Fibroblast of villous mesenchyme (primary cell): ENCODE measurements at regions not wholly inside any gene's neighbourhood (a gene's known extent, or its start where the extent isn't known, plus 50 kb on each side); places are given as distances from the start of the nearest gene placed in this dataset.

Experiments used
- DNase-seq: peaks from one replicate; pipeline ENCODE4 v3.0.0-alpha.2; 2010; ENCODE audit warnings: low read depth
- H3K4me3 ChIP-seq: 2 replicates; pipeline ENCODE4 v1.5.1; 2011; ENCODE audit warnings: low read depth, mild to moderate bottlenecking, low read length
- CTCF ChIP-seq: IDR thresholded peaks from 2 replicates; pipeline ENCODE4 v1.5.1; 2012; ENCODE audit warnings: low read depth, mild to moderate bottlenecking, low read length; ENCODE audit not compliant: insufficient read depth

- TF ChIP-seq CTCF, result no peak
- no peak overlapping the region for H3K4me3 ChIP-seq
- no peak for DNase-seq
These were observed 1582.1 kb upstream of the SLC10A2 start for GRCh38 chr13:104648291-104648690.

- no peak overlapping the region for H3K4me3 ChIP-seq
- no peak for DNase-seq
- no peak for TF ChIP-seq CTCF
These were observed 1579.6 kb upstream of the SLC10A2 start for GRCh38 chr13:104645786-104646185.

DNA sequence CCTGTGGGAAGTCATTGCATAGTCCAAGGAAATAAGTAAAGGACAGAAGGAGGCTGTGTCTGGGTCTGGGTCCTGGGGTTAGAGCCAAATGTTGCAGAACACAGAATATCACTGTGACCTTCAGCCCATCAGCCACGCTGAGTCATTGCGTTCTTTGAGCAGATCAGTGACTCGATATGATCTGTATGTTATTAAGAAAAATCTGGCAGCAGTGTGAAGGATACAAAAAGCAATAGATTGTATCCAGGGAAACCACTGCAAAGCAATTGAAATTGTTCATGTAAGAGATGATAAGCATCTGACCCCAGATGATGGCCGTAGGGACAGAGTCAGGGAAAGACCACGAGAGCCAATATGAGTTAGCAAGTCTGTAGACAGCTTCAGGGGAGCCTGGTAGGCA, 1575.1 kb upstream of the SLC10A2 start:
- no peak for TF ChIP-seq CTCF
- H3K4me3 ChIP-seq, result no peak overlapping the region
- DNase-seq, result no peak

- TF ChIP-seq CTCF, result no peak
- no peak overlapping the region for H3K4me3 ChIP-seq
- DNase-seq, result no peak
These were observed 1569.7 kb upstream of the SLC10A2 start for GRCh38 chr13:104635879-104636278.

GRCh38 chr13:104634016-104634415, 1567.8 kb upstream of the SLC10A2 start:
- no peak for DNase-seq
- no peak overlapping the region for H3K4me3 ChIP-seq
- no peak for TF ChIP-seq CTCF

DNA sequence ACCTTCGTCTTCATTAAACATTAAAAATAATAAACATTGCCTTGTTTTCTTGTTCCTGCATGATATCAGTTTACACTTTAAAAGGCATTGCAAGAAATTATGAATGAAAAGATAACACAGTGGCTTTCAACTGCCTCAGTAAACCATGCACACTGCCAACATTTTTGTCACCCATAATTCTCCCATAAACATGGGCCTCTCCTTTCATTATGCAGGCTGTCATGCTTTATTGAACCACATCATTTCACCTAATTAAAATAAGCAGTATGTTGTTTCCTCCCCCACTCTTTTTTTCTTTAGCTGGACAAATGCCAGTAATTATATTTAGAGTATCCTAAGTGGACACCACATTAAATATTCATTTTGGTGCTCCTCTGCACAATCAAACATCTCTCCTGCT, 1566.5 kb upstream of the SLC10A2 start:
- TF ChIP-seq CTCF, result no peak
- DNase-seq, result no peak

GRCh38 chr13:104625201-104625600, 1559.0 kb upstream of the SLC10A2 start:
- no peak for TF ChIP-seq CTCF
- H3K4me3 ChIP-seq, result no peak overlapping the region
- no peak for DNase-seq

More for the DNA sequence above, 1566.5 kb upstream of the SLC10A2 start:
- no peak overlapping the region for H3K4me3 ChIP-seq
